IMR-90 (cell line): ENCODE measurements at regions not wholly inside any gene's neighbourhood (a gene's known extent, or its start where the extent isn't known, plus 50 kb on each side); places are given as distances from the start of the nearest gene placed in this dataset.

Experiments used
- ATAC-seq: fragments of 200-7000 bp; cut with Tn5 transposase; 2 replicates; pipeline ENCODE4 v1.9.1; 2020; ENCODE audit warnings: low read depth, mild to moderate bottlenecking, moderate library complexity
- BruUV-seq: library from RNA; stranded (reverse); fragments of 400-500 nt; replicated peaks from 2 replicates; lab custom pipeline; 2021; lab: Mats Ljungman, UMichigan
- CTCF ChIA-PET: fragments of 300-600 bp; formaldehyde crosslinking; extraction: SDS; loops from one replicate; lab custom pipeline; 2021; ENCODE audit warnings: antibody characterized with exemption; lab: Yijun Ruan, JAX
- POLR2A ChIA-PET: fragments of 300-600 bp; sonication (Branson Sonifier 250); formaldehyde crosslinking; loops from one replicate; lab custom pipeline; 2022; ENCODE audit warnings: antibody characterized with exemption; ENCODE audit not compliant: unreplicated experiment; lab: Charles Lee
- DNase-seq: peaks from one replicate; pipeline ENCODE4 v3.0.0; 2013
- H2AFZ ChIP-seq: replicated peaks from 2 replicates; pipeline ENCODE3; 2013; ENCODE audit warnings: low read length, mild to moderate bottlenecking; ENCODE audit not compliant: poor library complexity
- H2AK5ac ChIP-seq: 2 replicates; pipeline ENCODE4 v1.6.1; 2013; ENCODE audit warnings: low read depth, low read length, inconsistent platforms
- H2AK9ac ChIP-seq: replicated peaks from 2 replicates; pipeline ENCODE3; 2013; ENCODE audit warnings: mild to moderate bottlenecking, low read depth, low read length, moderate library complexity; ENCODE audit not compliant: poor library complexity
- H2BK120ac ChIP-seq: 2 replicates; pipeline ENCODE4 v1.6.1; 2013; ENCODE audit warnings: low read depth, low read length, inconsistent platforms
- H2BK15ac ChIP-seq: 3 replicates; pipeline ENCODE4 v1.6.1; 2013; ENCODE audit warnings: low read depth, low read length, inconsistent platforms
- H2BK20ac ChIP-seq: 2 replicates; pipeline ENCODE4 v1.6.1; 2013; ENCODE audit warnings: low read depth, mild to moderate bottlenecking, inconsistent platforms, low read length, moderate library complexity
- H2BK5ac ChIP-seq: 2 replicates; pipeline ENCODE4 v1.6.1; 2013; ENCODE audit warnings: mild to moderate bottlenecking, low read depth, low read length, inconsistent platforms; ENCODE audit not compliant: poor library complexity, severe bottlenecking
- H3K14ac ChIP-seq: replicated peaks from 2 replicates; pipeline ENCODE4 v1.6.1; 2013; ENCODE audit warnings: low read depth, low read length, inconsistent platforms
- H3K18ac ChIP-seq: 2 replicates; pipeline ENCODE4 v1.6.1; 2013; ENCODE audit warnings: low read depth, low read length, control low read depth
- H3K23ac ChIP-seq: 2 replicates; pipeline ENCODE4 v1.6.1; 2013; ENCODE audit warnings: low read depth, low read length, inconsistent platforms
- H3K27ac ChIP-seq: 2 replicates; pipeline ENCODE4 v1.5.1; 2013; ENCODE audit warnings: mild to moderate bottlenecking, control low read depth, low read length; ENCODE audit not compliant: insufficient read depth
- H3K27me3 ChIP-seq: 2 replicates; pipeline ENCODE4 v1.6.1; 2013; ENCODE audit warnings: low read length; ENCODE audit not compliant: control insufficient read depth, insufficient read depth
- H3K36me3 ChIP-seq: 2 replicates; pipeline ENCODE4 v1.6.1; 2013; ENCODE audit warnings: low read length, mixed read lengths; ENCODE audit not compliant: control insufficient read depth, insufficient read depth
- H3K4ac ChIP-seq: 2 replicates; pipeline ENCODE4 v1.6.1; 2013; ENCODE audit warnings: low read depth, low read length, inconsistent platforms
- H3K4me1 ChIP-seq: 2 replicates; pipeline ENCODE4 v1.6.1; 2013; ENCODE audit warnings: low read length, mixed read lengths; ENCODE audit not compliant: control insufficient read depth, insufficient read depth
- H3K4me2 ChIP-seq: 2 replicates; pipeline ENCODE4 v1.6.1; 2013; ENCODE audit warnings: low read depth, mild to moderate bottlenecking, control low read depth, low read length, moderate library complexity
- H3K4me3 ChIP-seq: 2 replicates; pipeline ENCODE4 v1.5.1; 2013; ENCODE audit warnings: low read depth, mild to moderate bottlenecking, control low read depth, low read length, moderate library complexity; ENCODE audit not compliant: insufficient read depth
- H3K56ac ChIP-seq: 2 replicates; pipeline ENCODE4 v1.6.1; 2013; ENCODE audit warnings: low read length, inconsistent platforms; ENCODE audit not compliant: insufficient read depth; ENCODE audit errors: extremely low read depth
- H3K79me1 ChIP-seq, 2 experiments: 2 replicates each; pipeline ENCODE4 v1.6.1; 2013; ENCODE audit warnings: low read length in 2 of 2, inconsistent platforms in 1 of 2, low read depth in 1 of 2
- H3K9ac ChIP-seq: 2 replicates; pipeline ENCODE4 v1.6.1; 2013; ENCODE audit warnings: low read depth, low read length, control low read depth
- H3K9me1 ChIP-seq: 2 replicates; pipeline ENCODE4 v1.6.1; 2013; ENCODE audit warnings: low read length, inconsistent platforms; ENCODE audit not compliant: insufficient read depth
- H3K9me3 ChIP-seq: 2 replicates; pipeline ENCODE4 v1.6.1; 2013; ENCODE audit warnings: low read length; ENCODE audit not compliant: control insufficient read depth, insufficient read depth
- H4K20me1 ChIP-seq: 2 replicates; pipeline ENCODE4 v1.6.1; 2013; ENCODE audit warnings: low read length, inconsistent platforms; ENCODE audit not compliant: insufficient read depth
- H4K5ac ChIP-seq: 2 replicates; pipeline ENCODE4 v1.6.1; 2013; ENCODE audit warnings: mild to moderate bottlenecking, low read depth, low read length, control low read depth
- H4K8ac ChIP-seq, 2 experiments: 2 replicates each; pipeline ENCODE4 v1.6.1; 2013; ENCODE audit warnings: low read depth in 2 of 2, low read length in 2 of 2, control low read depth in 1 of 2, inconsistent platforms in 1 of 2
- H4K91ac ChIP-seq: 2 replicates; pipeline ENCODE4 v1.6.1; 2013; ENCODE audit warnings: low read depth, low read length, inconsistent platforms; ENCODE audit not compliant: insufficient read depth
- BHLHE40 ChIP-seq: fragments of 150-350 bp; IDR thresholded peaks from 2 replicates; pipeline ENCODE4 v1.6.1; 2016; ENCODE audit warnings: mild to moderate bottlenecking, low read depth, low read length
- ELK1 ChIP-seq: fragments of 150-350 bp; IDR thresholded peaks from 2 replicates; pipeline ENCODE4 v1.6.1; 2016; ENCODE audit warnings: low read depth, mild to moderate bottlenecking, low read length, moderate library complexity, borderline replicate concordance
- FOS ChIP-seq: fragments of 150-350 bp; IDR thresholded peaks from 2 replicates; pipeline ENCODE4 v1.6.1; 2016; ENCODE audit warnings: low read depth, low read length
- MAFK ChIP-seq: IDR thresholded peaks from 2 replicates; pipeline ENCODE4 v1.6.1; 2012; ENCODE audit warnings: low read depth, low read length, improper control_type of control experiment
- MAZ ChIP-seq: IDR thresholded peaks from 2 replicates; pipeline ENCODE4 v1.6.1; 2012; ENCODE audit warnings: low read depth, mild to moderate bottlenecking, low read length, improper control_type of control experiment, moderate library complexity, borderline replicate concordance
- MXI1 ChIP-seq: IDR thresholded peaks from 2 replicates; pipeline ENCODE4 v1.6.1; 2012; ENCODE audit warnings: low read depth, mild to moderate bottlenecking, low read length, moderate library complexity, borderline replicate concordance
- NFE2L2 ChIP-seq: fragments of 150-350 bp; IDR thresholded peaks from 2 replicates; pipeline ENCODE4 v1.6.1; 2016; ENCODE audit warnings: low read depth, mild to moderate bottlenecking, low read length
- POLR2A ChIP-seq: IDR thresholded peaks from 2 replicates; pipeline ENCODE4 v1.6.1; 2012; ENCODE audit warnings: mild to moderate bottlenecking, low read depth, low read length
- RAD21 ChIP-seq: IDR thresholded peaks from 2 replicates; pipeline ENCODE4 v1.6.1; 2012; ENCODE audit warnings: low read length, improper control_type of control experiment
- RCOR1 ChIP-seq: IDR thresholded peaks from 2 replicates; pipeline ENCODE4 v1.6.1; 2012; ENCODE audit warnings: mild to moderate bottlenecking, low read length, improper control_type of control experiment; ENCODE audit not compliant: insufficient replicate concordance
- RFX5 ChIP-seq: IDR thresholded peaks from 2 replicates; pipeline ENCODE4 v1.8.0; 2012; ENCODE audit warnings: low read depth, mild to moderate bottlenecking, low read length, moderate library complexity
- SMC3 ChIP-seq: fragments of 150-350 bp; IDR thresholded peaks from 2 replicates; pipeline ENCODE4 v1.6.1; 2016; ENCODE audit warnings: low read depth, mild to moderate bottlenecking, antibody characterized with exemption, low read length, moderate library complexity
- USF2 ChIP-seq: fragments of 150-350 bp; IDR thresholded peaks from 2 replicates; pipeline ENCODE4 v1.6.1; 2017; ENCODE audit warnings: mild to moderate bottlenecking, antibody characterized with exemption, low read length, low read depth
- WGBS, 2 experiments: methylation state at CpG; one replicate each; pipeline versions ENCODE4 v1.1.5 to v1.1.7; 2013; ENCODE audit warnings: missing lambda C conversion rate in 2 of 2; ENCODE audit not compliant: insufficient read length in 1 of 2; ENCODE audit errors: extremely low coverage in 2 of 2; 5-methylcytosine and 5-hydroxymethylcytosine counted together
- dilution Hi-C: fragments of 300-500 bp; cut with HindIII; formaldehyde crosslinking; loops from one replicate; pipeline ENCODE4 v1.14.3; 2018; ENCODE audit warnings: low sequenced_read_pairs; ENCODE audit not compliant: unreplicated experiment
- in situ Hi-C: fragments of 300-500 bp; cut with MboI; formaldehyde crosslinking; loops from 3 replicates; pipeline ENCODE4 v1.14.3; 2019; ENCODE audit warnings: low sequenced_read_pairs, inconsistent platforms, mixed read lengths
- intact Hi-C: fragments of 100-400 bp; cut with micrococcal nuclease; formaldehyde crosslinking; loops from 2 replicates; pipeline ENCODE4 v1.10.0; 2022
- TF ChIP-seq, protein P1 (sequence below): conservative IDR thresholded peaks from 2 replicates; pipeline ENCODE4 v1.5.1; 2012; ENCODE audit warnings: mild to moderate bottlenecking, low read depth, low read length, improper control_type of control experiment

GRCh38 chr21:16117851-16118590 is 388.2 kb downstream of the USP25 start:
- H3K27me3 ChIP-seq = no peaks in the 10 kb centered on the region
- peak; percentile 88 for DNase-seq
- H2BK120ac ChIP-seq = peak overlapping the region; percentile 18; the same call in 1 of the 2 replicates
- H2AK9ac ChIP-seq = no peak overlapping the region
- peak; percentile 55 for ATAC-seq
- peak overlapping the region; percentile 75; the same call in 1 of the 2 replicates for H4K5ac ChIP-seq
- H3K4ac ChIP-seq = peak overlapping the region; percentile 19; the same call in 1 of the 2 replicates
- no peak overlapping the region; the same call in 1 of the 2 replicates for H3K56ac ChIP-seq
- CTCF ChIA-PET = interaction anchor here (1.3 to 1.4 kb wide), 2 partner anchors 24 to 36 kb away, joined by 3 to 4 read pairs; no protein-coding TSS in a partner anchor
- no peak overlapping the region for H3K23ac ChIP-seq
- no peak overlapping the region for H2AK5ac ChIP-seq
- H4K8ac ChIP-seq = peak overlapping the region; percentile 60 to 70; a peak in 2 of 4 replicates
- intact Hi-C loops (no loop called here), in situ Hi-C loops (no loop called here), dilution Hi-C loops (no loop called here)
- H3K27ac ChIP-seq = no peak overlapping the region
- H3K36me3 ChIP-seq = no peaks in the 10 kb centered on the region
- H2BK5ac ChIP-seq = peak overlapping the region; percentile 95
- POLR2A ChIA-PET = no interaction called here
- H2BK20ac ChIP-seq = peak overlapping the region; percentile 40; the same call in 1 of the 2 replicates
- H3K9me1 ChIP-seq = no peaks in the 10 kb centered on the region
- no peak overlapping the region for H4K91ac ChIP-seq
- H2AFZ ChIP-seq = no peak overlapping the region
- no peak overlapping the region for H3K9ac ChIP-seq
- H3K9me3 ChIP-seq = no peaks in the 10 kb centered on the region
- H3K4me3 ChIP-seq = no peak overlapping the region
- H3K14ac ChIP-seq = no peak overlapping the region; the same call in 1 of the 2 replicates
- 21% methylated on average over 2 of the region's 8 CpGs; no CpG with 5 or more reads in 1 of the 2 experiments for WGBS, 2 experiments
- peak overlapping the region; percentile 2 for H3K4me2 ChIP-seq
- peak overlapping the region; percentile 77; the same call in 1 of the 2 replicates for H3K18ac ChIP-seq
- no peaks in the 10 kb centered on the region for H3K79me1 ChIP-seq
- BruUV-seq = no TSS peak
- no peaks in the 10 kb centered on the region for H4K20me1 ChIP-seq
- H3K4me1 ChIP-seq = peaks cover 3% of the 10 kb centered on the region
- H2BK15ac ChIP-seq = no peak overlapping the region
- TF ChIP-seq RFX5 (no peak), MXI1 (no peak), FOS (no peak), MAZ (no peak), MAFK (peak; percentile 81), SMC3 (no peak), POLR2A (no peak), NFE2L2 (no peak), RCOR1 (no peak), USF2 (no peak), RAD21 (no peak), ELK1 (no peak), BHLHE40 (peak; percentile 47; the same call in 1 of the 2 replicates)
- TF ChIP-seq, protein P1, sequence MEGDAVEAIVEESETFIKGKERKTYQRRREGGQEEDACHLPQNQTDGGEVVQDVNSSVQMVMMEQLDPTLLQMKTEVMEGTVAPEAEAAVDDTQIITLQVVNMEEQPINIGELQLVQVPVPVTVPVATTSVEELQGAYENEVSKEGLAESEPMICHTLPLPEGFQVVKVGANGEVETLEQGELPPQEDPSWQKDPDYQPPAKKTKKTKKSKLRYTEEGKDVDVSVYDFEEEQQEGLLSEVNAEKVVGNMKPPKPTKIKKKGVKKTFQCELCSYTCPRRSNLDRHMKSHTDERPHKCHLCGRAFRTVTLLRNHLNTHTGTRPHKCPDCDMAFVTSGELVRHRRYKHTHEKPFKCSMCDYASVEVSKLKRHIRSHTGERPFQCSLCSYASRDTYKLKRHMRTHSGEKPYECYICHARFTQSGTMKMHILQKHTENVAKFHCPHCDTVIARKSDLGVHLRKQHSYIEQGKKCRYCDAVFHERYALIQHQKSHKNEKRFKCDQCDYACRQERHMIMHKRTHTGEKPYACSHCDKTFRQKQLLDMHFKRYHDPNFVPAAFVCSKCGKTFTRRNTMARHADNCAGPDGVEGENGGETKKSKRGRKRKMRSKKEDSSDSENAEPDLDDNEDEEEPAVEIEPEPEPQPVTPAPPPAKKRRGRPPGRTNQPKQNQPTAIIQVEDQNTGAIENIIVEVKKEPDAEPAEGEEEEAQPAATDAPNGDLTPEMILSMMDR = no peak
